NCI-H1694 (cell line): ENCODE measurements at regions not wholly inside any gene's neighbourhood (a gene's known extent, or its start where the extent isn't known, plus 50 kb on each side); places are given as distances from the start of the nearest gene placed in this dataset.
"Not testable (repeated sequence)": the region's sequence is repeated elsewhere in the genome, so short reads cannot be mapped to it uniquely, and the experiment has no call there.

ENCODE experiments used
- DNase-seq: peaks from one replicate; lab custom pipeline; 2025; lab: John Stamatoyannopoulos, UW

- peak; percentile 21 for DNase-seq
Observed at GRCh38 chr1:38611664-38612211, 247.8 kb downstream of the RRAGC start.

GRCh38 chr1:38609166-38610025, 250.2 kb downstream of the RRAGC start:
- DNase-seq, result no peak

GRCh38 chr1:38608202-38608864, 251.2 kb downstream of the RRAGC start:
- peak; percentile 61 for DNase-seq

- no peak for DNase-seq
Observed at GRCh38 chr1:38607526-38607925, 252.0 kb downstream of the RRAGC start.

GRCh38 chr1:38605063-38605462, 254.5 kb downstream of the RRAGC start:
- DNase-seq, result no peak

- no peak for DNase-seq
Observed at GRCh38 chr1:38603907-38604306, 255.7 kb downstream of the RRAGC start.

GRCh38 chr1:38600905-38601304, 258.7 kb downstream of the RRAGC start:
- no peak for DNase-seq

- no peak for DNase-seq
Observed at GRCh38 chr1:38600286-38600685, 259.3 kb downstream of the RRAGC start.

- no peak for DNase-seq
Observed at GRCh38 chr1:38598118-38598517, 261.5 kb downstream of the RRAGC start.

GRCh38 chr1:38589036-38589435, 270.5 kb downstream of the RRAGC start:
- DNase-seq, result peak; percentile 82

- peak; percentile 6 for DNase-seq
Observed at GRCh38 chr1:38587766-38588165, 271.8 kb downstream of the RRAGC start.

- DNase-seq, result peak; percentile 9
Observed at GRCh38 chr1:38586993-38587646, 272.5 kb downstream of the RRAGC start.

- no peak for DNase-seq
Observed at GRCh38 chr1:38585971-38586370, 273.6 kb downstream of the RRAGC start.

- DNase-seq, result no peak
Observed at GRCh38 chr1:38585460-38585859, 274.1 kb downstream of the RRAGC start.

GRCh38 chr1:38584448-38585355, 274.9 kb downstream of the RRAGC start:
- DNase-seq, result no peak

GRCh38 chr1:38583287-38583686, 276.3 kb downstream of the RRAGC start:
- not testable (repeated sequence) for DNase-seq

- no peak for DNase-seq
Observed at GRCh38 chr1:38581396-38581795, 278.2 kb downstream of the RRAGC start.

GRCh38 chr1:38580594-38580993, 279.0 kb downstream of the RRAGC start:
- no peak for DNase-seq

- DNase-seq, result no peak
Observed at GRCh38 chr1:38579056-38579455, 280.5 kb downstream of the RRAGC start.

GRCh38 chr1:38578271-38578951, 281.2 kb downstream of the RRAGC start:
- no peak for DNase-seq

GRCh38 chr1:38577937-38578270, 281.7 kb downstream of the RRAGC start:
- no peak for DNase-seq
